Caco-2 (cell line): ENCODE measurements at regions not wholly inside any gene's neighbourhood (a gene's known extent, or its start where the extent isn't known, plus 50 kb on each side); places are given as distances from the start of the nearest gene placed in this dataset.
"Not testable (repeated sequence)": the region's sequence is repeated elsewhere in the genome, so short reads cannot be mapped to it uniquely, and the experiment has no call there.

Source experiments
- BruUV-seq: library from RNA; stranded (reverse); fragments of 400-500 nt; replicated peaks from 2 replicates; lab custom pipeline; 2021; lab: Mats Ljungman, UMichigan
- CTCF ChIA-PET: fragments of 300-600 bp; sonication (Branson Sonifier 250); formaldehyde crosslinking; loops from one replicate; lab custom pipeline; 2022; ENCODE audit warnings: antibody characterized with exemption; lab: Charles Lee
- POLR2A ChIA-PET: fragments of 300-600 bp; sonication (Branson Sonifier 250); formaldehyde crosslinking; loops from one replicate; lab custom pipeline; 2022; ENCODE audit warnings: antibody characterized with exemption; lab: Charles Lee
- DNase-seq, 2 experiments: peaks; one replicate each; pipeline versions ENCODE4 v3.0.0 to v3.0.0-alpha.2; 2020 to 2022
- H3K27me3 ChIP-seq: replicated peaks from 2 replicates; pipeline ENCODE4 v1.6.0; 2011; ENCODE audit warnings: low read length; ENCODE audit not compliant: control insufficient read depth, insufficient read depth
- H3K36me3 ChIP-seq: 2 replicates; pipeline ENCODE4 v1.5.1; 2011; ENCODE audit warnings: low read length; ENCODE audit not compliant: control insufficient read depth, insufficient read depth
- H3K4me1 ChIP-seq: fragments of 250-450 bp; sonication (Bioruptor Pico); 2 replicates; pipeline ENCODE4 v1.5.1; 2020; ENCODE audit warnings: mild to moderate bottlenecking
- H3K4me3 ChIP-seq: 2 replicates; pipeline ENCODE4 v1.5.1; 2011; ENCODE audit warnings: low read depth, mild to moderate bottlenecking, control low read depth, low read length
- H3K9me3 ChIP-seq: fragments of 250-450 bp; sonication (Bioruptor Pico); 2 replicates; pipeline ENCODE4 v1.5.1; 2020; ENCODE audit warnings: mild to moderate bottlenecking, moderate library complexity
- H3K27ac Mint-ChIP-seq: one replicate; pipeline ENCODE4 v1.8.0; 2022; ENCODE audit warnings: mixed read lengths; ENCODE audit not compliant: unreplicated experiment
- H3K27me3 Mint-ChIP-seq: one replicate; pipeline ENCODE4 v1.8.0; 2022; ENCODE audit warnings: mixed read lengths; ENCODE audit not compliant: insufficient read depth, unreplicated experiment
- H3K36me3 Mint-ChIP-seq: one replicate; pipeline ENCODE4 v1.8.0; 2022; ENCODE audit warnings: mild to moderate bottlenecking, mixed read lengths; ENCODE audit not compliant: insufficient read depth, unreplicated experiment
- H3K4me1 Mint-ChIP-seq: one replicate; pipeline ENCODE4 v1.8.0; 2022; ENCODE audit warnings: low read depth, mixed read lengths; ENCODE audit not compliant: unreplicated experiment
- H3K4me3 Mint-ChIP-seq: one replicate; pipeline ENCODE4 v1.8.0; 2022; ENCODE audit warnings: mild to moderate bottlenecking, moderate library complexity, mixed read lengths; ENCODE audit not compliant: unreplicated experiment
- H3K9me3 Mint-ChIP-seq: one replicate; pipeline ENCODE4 v1.8.0; 2022; ENCODE audit warnings: mixed read lengths; ENCODE audit not compliant: unreplicated experiment
- intact Hi-C: fragments of 100-400 bp; cut with micrococcal nuclease; formaldehyde crosslinking; loops from one replicate; pipeline ENCODE4 v1.10.0; 2022; ENCODE audit not compliant: unreplicated experiment
- TF ChIP-seq, protein P1 (sequence below), 2 experiments: fragments of 200-600 bp in 1 of 2; IDR thresholded peaks; 1 replicate in 1 of 2; 2 replicates in 1 of 2; pipeline versions ENCODE4 v1.5.1 to v1.8.0; 2011 to 2022; ENCODE audit warnings: antibody characterized with exemption in 1 of 2, control low read depth in 1 of 2, inconsistent platforms in 1 of 2, low read depth in 1 of 2, low read length in 1 of 2, mild to moderate bottlenecking in 1 of 2, moderate library complexity in 1 of 2; ENCODE audit not compliant: insufficient read depth in 1 of 2, severe bottlenecking in 1 of 2, unreplicated experiment in 1 of 2

DNA sequence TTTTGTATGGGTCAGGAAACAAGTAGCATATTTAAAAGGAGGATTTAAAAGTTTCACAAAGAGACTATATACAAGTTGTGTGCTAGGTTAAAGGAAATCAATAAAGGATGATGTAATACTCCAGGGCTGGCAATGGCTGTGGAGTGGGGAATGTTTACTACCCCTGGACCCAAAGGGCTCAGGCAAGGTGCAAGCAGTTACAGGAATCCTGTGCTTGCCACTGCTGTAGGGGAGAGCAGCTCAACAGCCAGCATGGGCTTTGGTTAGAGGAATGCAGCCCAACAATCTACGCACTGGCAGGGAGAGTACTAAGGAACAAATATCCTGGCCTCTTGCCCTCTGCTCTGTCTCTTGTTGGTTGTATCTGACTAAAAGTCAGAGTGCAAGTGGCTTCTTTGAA is 1642.2 kb downstream of the KHDRBS2 start:
- ChIA-PET CTCF (no interaction called here), POLR2A (no interaction called here)
- Mint-ChIP-seq H3K4me3 (no peak overlapping the region), H3K9me3 (no peaks in the 10 kb centered on the region), H3K27me3 (no peaks in the 10 kb centered on the region), H3K4me1 (no peaks in the 10 kb centered on the region), H3K36me3 (no peaks in the 10 kb centered on the region), H3K27ac (no peak overlapping the region)
- H3K36me3 ChIP-seq: no peaks in the 10 kb centered on the region
- H3K27me3 ChIP-seq: no peaks in the 10 kb centered on the region
- TF ChIP-seq, protein P1, sequence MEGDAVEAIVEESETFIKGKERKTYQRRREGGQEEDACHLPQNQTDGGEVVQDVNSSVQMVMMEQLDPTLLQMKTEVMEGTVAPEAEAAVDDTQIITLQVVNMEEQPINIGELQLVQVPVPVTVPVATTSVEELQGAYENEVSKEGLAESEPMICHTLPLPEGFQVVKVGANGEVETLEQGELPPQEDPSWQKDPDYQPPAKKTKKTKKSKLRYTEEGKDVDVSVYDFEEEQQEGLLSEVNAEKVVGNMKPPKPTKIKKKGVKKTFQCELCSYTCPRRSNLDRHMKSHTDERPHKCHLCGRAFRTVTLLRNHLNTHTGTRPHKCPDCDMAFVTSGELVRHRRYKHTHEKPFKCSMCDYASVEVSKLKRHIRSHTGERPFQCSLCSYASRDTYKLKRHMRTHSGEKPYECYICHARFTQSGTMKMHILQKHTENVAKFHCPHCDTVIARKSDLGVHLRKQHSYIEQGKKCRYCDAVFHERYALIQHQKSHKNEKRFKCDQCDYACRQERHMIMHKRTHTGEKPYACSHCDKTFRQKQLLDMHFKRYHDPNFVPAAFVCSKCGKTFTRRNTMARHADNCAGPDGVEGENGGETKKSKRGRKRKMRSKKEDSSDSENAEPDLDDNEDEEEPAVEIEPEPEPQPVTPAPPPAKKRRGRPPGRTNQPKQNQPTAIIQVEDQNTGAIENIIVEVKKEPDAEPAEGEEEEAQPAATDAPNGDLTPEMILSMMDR (IDR thresholded peaks at IDR 0.05; ENCODE audit: insufficient read depth in 1 of 2, low read depth in 1 of 2, low read length in 1 of 2, severe bottlenecking in 1 of 2, unreplicated experiment in 1 of 2): no peak
- no peaks in the 10 kb centered on the region for H3K9me3 ChIP-seq
- intact Hi-C loops: no loop called here
- BruUV-seq: no TSS peak
- DNase-seq: no peak
- H3K4me3 ChIP-seq: no peak overlapping the region
- no peaks in the 10 kb centered on the region for H3K4me1 ChIP-seq

DNA sequence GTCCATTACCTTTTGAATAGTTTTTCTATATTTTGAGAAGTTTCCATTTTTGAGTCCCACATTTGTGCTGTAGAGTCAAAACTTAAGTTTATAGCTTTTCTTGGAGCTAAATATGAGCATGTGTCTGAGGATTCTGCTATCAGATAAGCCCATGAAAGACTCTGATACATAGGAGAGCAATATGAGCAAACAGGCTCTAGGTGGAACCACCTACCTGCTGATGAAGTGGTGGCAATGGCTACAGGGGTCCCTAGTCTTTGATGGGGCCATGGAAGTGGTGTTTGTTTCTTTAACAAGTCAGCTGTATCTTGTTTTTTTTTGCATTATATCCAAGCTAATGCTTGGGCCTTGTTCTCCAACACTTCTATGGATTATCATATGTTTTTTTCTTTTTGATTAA is 1646.8 kb downstream of the KHDRBS2 start:
- DNase-seq, intact Hi-C loops, POLR2A ChIA-PET, CTCF ChIA-PET, H3K4me3 ChIP-seq, H3K36me3 Mint-ChIP-seq, H3K27me3 Mint-ChIP-seq, H3K36me3 ChIP-seq, H3K4me1 Mint-ChIP-seq, BruUV-seq, H3K27ac Mint-ChIP-seq, H3K9me3 Mint-ChIP-seq, H3K9me3 ChIP-seq, H3K4me1 ChIP-seq, H3K27me3 ChIP-seq, H3K4me3 Mint-ChIP-seq: not testable (repeated sequence)
